ENCODE measurements at regions not wholly inside any gene's neighbourhood (a gene's known extent, or its start where the extent isn't known, plus 50 kb on each side); places are given as distances from the start of the nearest gene placed in this dataset.
A peak's percentile ranks its signal among the peaks of the same experiment; 100 is the strongest.
"Not testable (repeated sequence)": the region's sequence is repeated elsewhere in the genome, so short reads cannot be mapped to it uniquely, and the experiment has no call there.

DNA sequence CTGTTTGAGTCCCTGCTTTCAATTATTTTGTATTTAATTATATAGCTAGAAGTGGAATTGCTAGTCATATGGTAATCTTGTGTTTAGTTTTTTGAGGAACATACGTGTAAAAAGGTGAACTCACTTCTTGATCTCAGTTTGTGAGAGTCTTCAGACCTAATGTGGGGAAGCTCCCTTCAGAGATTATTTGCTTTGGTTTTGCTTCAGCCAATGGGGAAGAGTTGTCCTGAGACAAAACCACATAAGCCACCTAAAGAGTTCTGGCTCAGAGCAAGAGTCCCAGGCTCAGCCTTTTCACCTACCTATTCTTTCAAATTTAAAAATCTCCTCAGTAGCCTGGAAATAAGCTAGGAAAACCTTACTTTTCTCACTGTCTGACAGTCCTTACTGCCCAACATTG is 138.4 kb downstream of the UCK2 start:
- H3K4me3 Mint-ChIP-seq = no peak overlapping the region
- H3K4me1 Mint-ChIP-seq = no peaks in the 10 kb centered on the region
- peaks cover 0 to 4% (median 0%) of the 10 kb centered on the region in 5 donors for H3K36me3 Mint-ChIP-seq
- H3K27me3 Mint-ChIP-seq = peaks cover 10 to 22% (median 18%) of the 10 kb centered on the region in 5 donors
- no peaks in the 10 kb centered on the region for H3K4me1 ChIP-seq (ENCODE audit: control insufficient read depth in 2 of 2, insufficient read depth in 2 of 2, low read length in 2 of 2)
- ATAC-seq (no peak), DNase-seq (no peak)
- H3K9me3 Mint-ChIP-seq = peaks cover 2 to 20% (median 8%) of the 10 kb centered on the region in 11 donors
- H3K27ac ChIP-seq (ENCODE audit: low read depth, low read length) = no peak overlapping the region
- CTCF ChIA-PET = no interaction called here
- POLR2A ChIA-PET = no interaction called here
- no peaks in the 10 kb centered on the region for H3K27me3 ChIP-seq (ENCODE audit: control insufficient read depth in 2 of 2, insufficient read depth in 2 of 2, low read length in 2 of 2)
- no peaks in the 10 kb centered on the region for H3K9me3 ChIP-seq (ENCODE audit: control insufficient read depth in 2 of 3, low read length in 3 of 3)
- H3K27ac Mint-ChIP-seq = no peak overlapping the region
- no peaks in the 10 kb centered on the region for H3K36me3 ChIP-seq (ENCODE audit: control insufficient read depth in 2 of 3, insufficient read depth in 3 of 3, low read length in 3 of 3)
- H3K4me3 ChIP-seq (ENCODE audit: low read length) = no peak overlapping the region
- intact Hi-C loops (cut with micrococcal nuclease) = no loop called here

GRCh38 chr1:165969366-165969765 is 142.0 kb downstream of the UCK2 start:
- peaks cover 9 to 22% (median 18%) of the 10 kb centered on the region in 5 donors for H3K27me3 Mint-ChIP-seq
- POLR2A ChIA-PET; H3K36me3 ChIP-seq (ENCODE audit: control insufficient read depth in 2 of 3, insufficient read depth in 3 of 3, low read length in 3 of 3); H3K4me3 Mint-ChIP-seq; H3K27me3 ChIP-seq (ENCODE audit: control insufficient read depth in 2 of 2, insufficient read depth in 2 of 2, low read length in 2 of 2); ATAC-seq; H3K36me3 Mint-ChIP-seq; H3K27ac ChIP-seq (ENCODE audit: low read depth, low read length); H3K4me1 ChIP-seq (ENCODE audit: control insufficient read depth in 2 of 2, insufficient read depth in 2 of 2, low read length in 2 of 2); DNase-seq; CTCF ChIA-PET; H3K4me1 Mint-ChIP-seq; H3K9me3 ChIP-seq (ENCODE audit: control insufficient read depth in 2 of 3, low read length in 3 of 3); H3K27ac Mint-ChIP-seq; intact Hi-C loops (cut with micrococcal nuclease); H3K4me3 ChIP-seq (ENCODE audit: low read length): not testable (repeated sequence)
- peaks cover 2 to 20% (median 8%) of the 10 kb centered on the region in 11 donors for H3K9me3 Mint-ChIP-seq

GRCh38 chr1:165974598-165975131 is 147.3 kb downstream of the UCK2 start:
- Mint-ChIP-seq H3K27ac (no peak overlapping the region), H3K4me1 (no peaks in the 10 kb centered on the region), H3K36me3 (peaks cover 0 to 5% (median 0%) of the 10 kb centered on the region in 5 donors), H3K4me3 (peak overlapping the region in 1 of 10 donors; percentile 11), H3K27me3 (peaks cover 8 to 22% (median 15%) of the 10 kb centered on the region in 5 donors), H3K9me3 (peaks cover 0 to 47% (median 17%) of the 10 kb centered on the region in 11 donors)
- CTCF ChIA-PET = no interaction called here
- POLR2A ChIA-PET = no interaction called here
- H3K9me3 ChIP-seq (ENCODE audit: control insufficient read depth in 2 of 3, low read length in 3 of 3) = no peaks in the 10 kb centered on the region
- H3K4me1 ChIP-seq (ENCODE audit: control insufficient read depth in 2 of 2, insufficient read depth in 2 of 2, low read length in 2 of 2) = no peaks in the 10 kb centered on the region
- H3K27me3 ChIP-seq (ENCODE audit: control insufficient read depth in 2 of 2, insufficient read depth in 2 of 2, low read length in 2 of 2) = no peaks in the 10 kb centered on the region
- H3K27ac ChIP-seq (ENCODE audit: low read depth, low read length) = no peak overlapping the region
- H3K4me3 ChIP-seq (ENCODE audit: low read length) = no peak overlapping the region
- ATAC-seq (no peak), DNase-seq (no peak)
- H3K36me3 ChIP-seq (ENCODE audit: control insufficient read depth in 2 of 3, insufficient read depth in 3 of 3, low read length in 3 of 3) = no peaks in the 10 kb centered on the region
- intact Hi-C loops (cut with micrococcal nuclease) = no loop called here

- Histone ChIP-seq H3K4me1 (ENCODE audit: control insufficient read depth in 2 of 2, insufficient read depth in 2 of 2, low read length in 2 of 2) (no peaks in the 10 kb centered on the region), H3K9me3 (ENCODE audit: control insufficient read depth in 2 of 3, low read length in 3 of 3) (no peaks in the 10 kb centered on the region), H3K4me3 (ENCODE audit: low read length) (no peak overlapping the region), H3K27ac (ENCODE audit: low read depth, low read length) (no peak overlapping the region), H3K36me3 (ENCODE audit: control insufficient read depth in 2 of 3, insufficient read depth in 3 of 3, low read length in 3 of 3) (no peaks in the 10 kb centered on the region), H3K27me3 (ENCODE audit: control insufficient read depth in 2 of 2, insufficient read depth in 2 of 2, low read length in 2 of 2) (no peaks in the 10 kb centered on the region)
- Mint-ChIP-seq H3K36me3 (no peaks in the 10 kb centered on the region), H3K9me3 (peaks cover 0 to 5% (median 3%) of the 10 kb centered on the region in 11 donors), H3K4me1 (no peaks in the 10 kb centered on the region), H3K27ac (no peak overlapping the region), H3K4me3 (no peak overlapping the region), H3K27me3 (peaks cover 3 to 20% (median 15%) of the 10 kb centered on the region in 5 donors)
- ATAC-seq = no peak
- POLR2A ChIA-PET = no interaction called here
- intact Hi-C loops (cut with micrococcal nuclease) = no loop called here
- CTCF ChIA-PET = no interaction called here
- DNase-seq = no peak
Measured at GRCh38 chr1:165988275-165988674, 160.9 kb downstream of the UCK2 start.

GRCh38 chr1:165988817-165989216 is 161.4 kb downstream of the UCK2 start:
- CTCF ChIA-PET = no interaction called here
- H3K36me3 Mint-ChIP-seq = no peaks in the 10 kb centered on the region

GRCh38 chr1:165992533-165992932 is 165.1 kb downstream of the UCK2 start:
- Mint-ChIP-seq H3K9me3 (peaks cover 0 to 3% (median 0%) of the 10 kb centered on the region in 11 donors), H3K4me3 (no peak overlapping the region), H3K36me3 (no peaks in the 10 kb centered on the region), H3K4me1 (no peaks in the 10 kb centered on the region), H3K27me3 (peaks cover 0 to 22% (median 13%) of the 10 kb centered on the region in 5 donors), H3K27ac (no peak overlapping the region)
- Histone ChIP-seq H3K27me3 (ENCODE audit: control insufficient read depth in 2 of 2, insufficient read depth in 2 of 2, low read length in 2 of 2) (no peaks in the 10 kb centered on the region), H3K27ac (ENCODE audit: low read depth, low read length) (no peak overlapping the region), H3K36me3 (ENCODE audit: control insufficient read depth in 2 of 3, insufficient read depth in 3 of 3, low read length in 3 of 3) (no peaks in the 10 kb centered on the region), H3K4me3 (ENCODE audit: low read length) (no peak overlapping the region), H3K9me3 (ENCODE audit: control insufficient read depth in 2 of 3, low read length in 3 of 3) (no peaks in the 10 kb centered on the region), H3K4me1 (ENCODE audit: control insufficient read depth in 2 of 2, insufficient read depth in 2 of 2, low read length in 2 of 2) (no peaks in the 10 kb centered on the region)
- ChIA-PET POLR2A (no interaction called here), CTCF (no interaction called here)
- intact Hi-C loops (cut with micrococcal nuclease) = no loop called here
- ATAC-seq = no peak
- DNase-seq = no peak

More at GRCh38 chr1:165988817-165989216, 161.4 kb downstream of the UCK2 start:
- Histone ChIP-seq H3K4me1 (ENCODE audit: control insufficient read depth in 2 of 2, insufficient read depth in 2 of 2, low read length in 2 of 2) (no peaks in the 10 kb centered on the region), H3K4me3 (ENCODE audit: low read length) (no peak overlapping the region), H3K27ac (ENCODE audit: low read depth, low read length) (no peak overlapping the region), H3K9me3 (ENCODE audit: control insufficient read depth in 2 of 3, low read length in 3 of 3) (no peaks in the 10 kb centered on the region), H3K36me3 (ENCODE audit: control insufficient read depth in 2 of 3, insufficient read depth in 3 of 3, low read length in 3 of 3) (no peaks in the 10 kb centered on the region), H3K27me3 (ENCODE audit: control insufficient read depth in 2 of 2, insufficient read depth in 2 of 2, low read length in 2 of 2) (no peaks in the 10 kb centered on the region)
- DNase-seq = no peak
- Mint-ChIP-seq H3K4me3 (no peak overlapping the region), H3K27me3 (peaks cover 3 to 16% (median 11%) of the 10 kb centered on the region in 5 donors), H3K27ac (no peak overlapping the region), H3K9me3 (peaks cover 0 to 5% (median 0%) of the 10 kb centered on the region in 11 donors), H3K4me1 (no peaks in the 10 kb centered on the region)
- POLR2A ChIA-PET = no interaction called here
- intact Hi-C loops (cut with micrococcal nuclease) = no loop called here
- ATAC-seq = no peak

DNA sequence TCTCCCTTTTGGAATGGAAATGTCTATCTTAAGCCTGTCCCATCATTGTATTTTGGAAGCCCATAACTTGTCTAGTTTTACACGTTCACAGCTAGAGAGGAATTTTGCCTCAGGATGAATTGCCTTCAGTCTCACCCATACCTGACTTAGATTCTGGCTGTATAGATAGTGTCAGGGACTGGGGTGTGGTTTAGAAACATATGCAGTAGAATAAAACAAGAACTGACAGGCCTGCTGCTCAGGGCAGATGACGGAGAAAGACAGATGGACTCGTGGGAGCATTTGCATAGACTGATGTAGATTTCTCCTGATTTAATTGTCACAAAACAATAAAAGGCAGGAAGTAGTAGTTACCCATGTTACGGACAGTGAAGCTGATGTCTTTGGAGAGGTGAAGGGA is 166.7 kb downstream of the UCK2 start:
- ChIA-PET POLR2A (no interaction called here), CTCF (no interaction called here)
- H3K36me3 Mint-ChIP-seq = no peaks in the 10 kb centered on the region
- no peak overlapping the region for H3K4me3 ChIP-seq (ENCODE audit: low read length)
- ATAC-seq (no peak), DNase-seq (no peak)
- H3K27ac Mint-ChIP-seq = peak overlapping the region in 1 of 9 donors; percentile 15
- H3K4me1 Mint-ChIP-seq = no peaks in the 10 kb centered on the region
- no peaks in the 10 kb centered on the region for H3K9me3 ChIP-seq (ENCODE audit: control insufficient read depth in 2 of 3, low read length in 3 of 3)
- H3K9me3 Mint-ChIP-seq = peaks cover 0 to 3% (median 0%) of the 10 kb centered on the region in 11 donors
- no peaks in the 10 kb centered on the region for H3K27me3 ChIP-seq (ENCODE audit: control insufficient read depth in 2 of 2, insufficient read depth in 2 of 2, low read length in 2 of 2)
- no peaks in the 10 kb centered on the region for H3K4me1 ChIP-seq (ENCODE audit: control insufficient read depth in 2 of 2, insufficient read depth in 2 of 2, low read length in 2 of 2)
- no peak overlapping the region for H3K4me3 Mint-ChIP-seq
- H3K27me3 Mint-ChIP-seq = peaks cover 0 to 21% (median 13%) of the 10 kb centered on the region in 5 donors
- intact Hi-C loops (cut with micrococcal nuclease) = no loop called here
- no peak overlapping the region for H3K27ac ChIP-seq (ENCODE audit: low read depth, low read length)
- no peaks in the 10 kb centered on the region for H3K36me3 ChIP-seq (ENCODE audit: control insufficient read depth in 2 of 3, insufficient read depth in 3 of 3, low read length in 3 of 3)

Data from naive thymus-derived CD4-positive, alpha-beta T cell (primary cell).